Astrocyte of the spinal cord (primary cell): ENCODE measurements at regions not wholly inside any gene's neighbourhood (a gene's known extent, or its start where the extent isn't known, plus 50 kb on each side); places are given as distances from the start of the nearest gene placed in this dataset.

Source experiments
- DNase-seq: peaks from one replicate; pipeline ENCODE4 v3.0.0; 2011; ENCODE audit warnings: low read depth, low spot score
- H3K4me3 ChIP-seq: 2 replicates; pipeline ENCODE4 v1.5.1; 2011; ENCODE audit warnings: low read depth, mild to moderate bottlenecking, low read length, moderate library complexity
- in situ Hi-C: cut with HindIII; loops from 2 replicates; pipeline ENCODE4 v1.10.0; 2017; ENCODE audit warnings: low sequenced_read_pairs
- TF ChIP-seq, protein P1 (sequence below): IDR thresholded peaks from 2 replicates; pipeline ENCODE4 v1.5.1; 2012; ENCODE audit warnings: low read depth, mild to moderate bottlenecking, low read length, inconsistent platforms

DNA sequence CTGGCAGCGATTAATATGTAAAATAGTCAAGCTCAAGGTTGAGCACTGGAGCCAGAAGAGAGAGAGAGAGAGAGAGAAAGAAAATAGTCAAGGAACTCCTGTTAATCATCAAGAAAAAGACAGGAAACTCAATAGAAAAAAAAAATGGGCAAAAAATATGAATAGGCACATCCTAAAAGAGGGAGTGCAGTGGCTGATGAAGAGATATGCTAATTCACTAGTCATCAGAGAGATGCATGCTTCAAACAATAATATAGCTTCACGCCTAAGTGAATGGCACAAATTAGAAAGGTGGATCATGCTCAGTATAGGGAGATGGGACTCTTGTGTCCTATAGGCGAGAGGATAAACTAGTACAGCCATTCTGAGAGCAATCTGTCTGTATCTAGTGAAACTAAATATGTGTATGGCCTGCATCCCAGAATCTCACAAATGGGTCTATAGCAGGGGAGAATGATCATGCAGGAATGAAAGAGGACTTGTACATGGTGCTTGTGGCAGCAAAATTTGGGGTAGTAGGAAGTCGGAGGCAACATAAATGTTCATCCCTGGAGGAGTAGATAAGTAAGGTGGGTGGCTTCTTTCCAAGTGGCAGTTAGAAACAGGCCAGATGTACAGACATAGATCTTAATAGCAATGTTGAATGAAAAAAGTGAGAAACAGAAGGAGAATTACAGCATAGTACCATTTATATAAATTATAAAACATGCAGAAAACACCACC lies 176.8 kb downstream of the VEGFA start:
- no peak overlapping the region for H3K4me3 ChIP-seq
- DNase-seq, result no peak
- TF ChIP-seq, protein P1, sequence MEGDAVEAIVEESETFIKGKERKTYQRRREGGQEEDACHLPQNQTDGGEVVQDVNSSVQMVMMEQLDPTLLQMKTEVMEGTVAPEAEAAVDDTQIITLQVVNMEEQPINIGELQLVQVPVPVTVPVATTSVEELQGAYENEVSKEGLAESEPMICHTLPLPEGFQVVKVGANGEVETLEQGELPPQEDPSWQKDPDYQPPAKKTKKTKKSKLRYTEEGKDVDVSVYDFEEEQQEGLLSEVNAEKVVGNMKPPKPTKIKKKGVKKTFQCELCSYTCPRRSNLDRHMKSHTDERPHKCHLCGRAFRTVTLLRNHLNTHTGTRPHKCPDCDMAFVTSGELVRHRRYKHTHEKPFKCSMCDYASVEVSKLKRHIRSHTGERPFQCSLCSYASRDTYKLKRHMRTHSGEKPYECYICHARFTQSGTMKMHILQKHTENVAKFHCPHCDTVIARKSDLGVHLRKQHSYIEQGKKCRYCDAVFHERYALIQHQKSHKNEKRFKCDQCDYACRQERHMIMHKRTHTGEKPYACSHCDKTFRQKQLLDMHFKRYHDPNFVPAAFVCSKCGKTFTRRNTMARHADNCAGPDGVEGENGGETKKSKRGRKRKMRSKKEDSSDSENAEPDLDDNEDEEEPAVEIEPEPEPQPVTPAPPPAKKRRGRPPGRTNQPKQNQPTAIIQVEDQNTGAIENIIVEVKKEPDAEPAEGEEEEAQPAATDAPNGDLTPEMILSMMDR, result no peak
- in situ Hi-C loops, result no loop called here

- H3K4me3 ChIP-seq, result no peak overlapping the region
- TF ChIP-seq, protein P1, result no peak
- no peak for DNase-seq
- in situ Hi-C loops, result no loop called here
These were observed 175.7 kb downstream of the VEGFA start for GRCh38 chr6:43945768-43946080.

DNA sequence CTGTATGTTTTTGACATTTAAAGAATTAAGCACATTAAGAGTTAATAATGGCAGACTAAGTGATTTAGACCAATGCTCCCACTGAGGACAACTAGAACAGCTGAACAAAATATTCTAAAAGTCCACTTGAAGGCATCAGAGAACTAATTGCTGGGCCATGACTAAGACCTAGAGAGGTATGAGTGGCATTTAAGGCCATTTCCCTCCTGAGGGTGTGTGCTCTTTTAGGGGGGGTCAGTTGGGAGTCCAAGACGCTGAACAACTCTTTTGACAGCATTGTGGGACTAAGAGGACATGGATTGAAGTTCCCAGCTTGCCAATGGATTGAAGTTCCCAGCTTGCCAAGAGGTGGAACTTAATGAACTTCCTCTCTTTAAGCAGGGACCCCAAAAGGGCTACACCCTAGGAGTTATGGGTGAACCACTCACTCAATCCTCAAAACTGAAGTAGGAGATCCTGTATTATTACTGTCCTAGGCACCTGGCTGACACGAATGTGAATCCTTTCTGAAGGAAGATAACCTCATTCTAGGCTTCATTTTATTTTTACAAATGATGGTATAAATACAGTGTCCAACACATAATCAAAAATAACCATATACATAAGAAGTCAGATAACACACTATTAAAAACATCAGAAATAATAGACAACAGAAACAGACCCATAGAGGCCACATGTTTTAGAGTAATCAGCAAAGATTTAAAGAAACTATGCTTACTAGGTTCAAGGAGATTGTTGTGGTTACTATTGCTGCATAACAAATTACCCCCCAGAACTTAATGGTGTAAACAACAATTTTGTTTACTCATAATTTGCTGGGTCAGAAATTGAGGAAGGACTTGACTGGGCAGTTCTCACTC lies 175.1 kb downstream of the VEGFA start:
- no peak overlapping the region for H3K4me3 ChIP-seq
- DNase-seq, result no peak
- TF ChIP-seq, protein P1, result no peak
- in situ Hi-C loops, result no loop called here

DNA sequence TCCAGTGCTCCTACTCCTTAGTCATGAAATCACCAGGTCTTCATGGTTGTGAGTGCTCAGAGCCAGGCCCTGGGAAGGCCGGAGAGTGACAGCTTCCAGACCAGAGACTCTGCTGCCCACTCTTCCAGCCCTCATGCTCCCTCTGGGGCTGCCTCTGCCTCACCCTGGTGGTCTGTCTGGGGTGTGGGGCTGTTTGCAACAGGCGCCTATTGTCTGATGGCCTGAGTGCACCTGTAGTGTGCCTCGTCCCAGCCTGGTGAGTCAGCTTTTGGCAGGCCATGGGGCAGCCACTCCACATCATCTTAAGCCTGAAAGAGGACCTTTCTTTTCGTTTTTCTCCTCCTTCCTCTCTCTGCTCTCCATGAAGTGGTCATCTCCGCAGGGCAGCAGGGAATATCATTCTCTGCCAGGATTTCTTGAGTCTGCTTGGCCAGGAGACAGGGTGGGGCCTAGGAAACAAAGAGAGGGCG lies 173.8 kb downstream of the VEGFA start:
- no peak for DNase-seq
- no peak overlapping the region for H3K4me3 ChIP-seq
- in situ Hi-C loops, result no loop called here
- TF ChIP-seq, protein P1, result no peak

DNA sequence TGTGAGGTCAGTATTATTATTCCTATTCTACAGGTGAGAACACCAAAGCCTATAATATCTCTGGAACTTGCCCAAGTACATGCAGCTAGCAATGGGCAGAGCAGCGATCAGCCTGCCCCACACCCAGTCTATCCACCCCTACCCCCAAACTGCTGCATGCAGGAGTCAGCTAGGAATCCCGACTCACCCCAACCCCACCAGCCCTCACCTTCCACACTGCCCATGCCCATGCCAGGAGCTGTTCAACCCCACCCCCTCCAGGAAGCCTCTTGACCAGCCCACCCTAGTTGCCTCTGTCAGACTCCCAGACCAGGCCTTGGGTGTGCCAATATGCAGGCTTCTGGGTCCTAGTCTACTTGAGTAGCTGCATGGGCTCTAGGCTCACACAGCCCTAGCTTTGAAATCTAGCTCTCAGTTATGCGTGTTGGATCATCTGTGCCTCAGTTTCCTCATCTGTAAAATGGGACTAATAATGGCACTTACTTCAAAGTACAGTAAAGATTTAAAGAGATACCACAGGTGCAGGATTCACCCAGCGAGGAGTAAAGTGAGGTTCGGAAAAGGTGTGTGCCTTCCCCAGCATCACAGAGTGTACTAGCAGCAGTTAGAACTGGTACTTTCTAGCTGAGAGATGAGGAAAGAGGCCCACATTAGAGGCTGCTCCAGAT lies 173.2 kb downstream of the VEGFA start:
- TF ChIP-seq, protein P1, result no peak
- DNase-seq, result no peak
- H3K4me3 ChIP-seq, result no peak overlapping the region
- in situ Hi-C loops, result no loop called here

DNA sequence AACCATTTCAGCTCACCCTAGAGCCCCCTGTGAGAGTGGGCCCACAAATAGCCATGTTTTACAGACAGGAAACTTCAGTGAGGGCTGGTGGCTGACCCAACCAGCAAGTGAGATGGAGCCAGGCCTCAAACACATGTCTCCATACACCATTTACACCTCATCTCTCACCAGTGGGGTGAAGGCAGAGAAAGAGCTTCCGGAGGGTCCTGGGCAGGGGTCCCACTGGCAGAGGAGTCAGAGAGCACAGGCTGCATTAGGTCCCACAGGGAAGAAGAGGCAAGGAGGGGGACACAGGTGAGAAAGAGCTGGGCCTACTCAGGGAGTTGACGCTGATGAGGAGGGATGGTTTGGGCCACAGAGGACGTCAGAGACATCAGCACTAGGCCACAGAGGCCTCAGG lies 172.6 kb downstream of the VEGFA start:
- in situ Hi-C loops, result no loop called here
- TF ChIP-seq, protein P1, result no peak
- H3K4me3 ChIP-seq, result no peak overlapping the region
- no peak for DNase-seq
